GM15510 (cell line): ENCODE measurements at regions not wholly inside any gene's neighbourhood (a gene's known extent, or its start where the extent isn't known, plus 50 kb on each side); places are given as distances from the start of the nearest gene placed in this dataset.

Experiments
- POLR2A ChIP-seq: IDR thresholded peaks from 3 replicates; pipeline ENCODE4 v1.6.1; 2011; ENCODE audit warnings: borderline replicate concordance; ENCODE audit not compliant: insufficient read length; ENCODE audit errors: extremely low read depth

GRCh38 chr6:87922196-87922946, 125.3 kb upstream of the SPACA1 start:
- no peak for TF ChIP-seq POLR2A

DNA sequence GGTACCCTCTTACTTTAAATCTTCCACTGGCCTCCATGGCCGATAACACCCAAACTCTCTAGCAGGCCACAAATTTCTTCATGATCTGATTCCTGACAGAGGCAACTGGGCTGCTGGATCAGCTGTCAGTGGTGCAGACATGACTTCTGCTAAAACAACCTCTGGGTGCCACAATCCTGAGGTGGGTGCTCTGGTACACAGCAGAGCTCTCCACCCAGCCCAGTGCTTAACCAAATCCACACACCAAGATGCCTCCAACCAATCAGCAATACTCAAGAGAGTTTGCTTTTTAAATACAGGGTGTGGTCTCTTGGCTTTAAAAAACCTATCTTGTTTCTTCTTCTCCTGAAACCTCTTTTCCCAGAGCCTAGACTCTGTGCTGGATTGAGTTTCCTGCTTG, 126.6 kb upstream of the SPACA1 start:
- no peak for TF ChIP-seq POLR2A

- TF ChIP-seq POLR2A: no peak
These were observed 127.4 kb upstream of the SPACA1 start for GRCh38 chr6:87920245-87920644.

GRCh38 chr6:87919416-87919815, 128.2 kb upstream of the SPACA1 start:
- TF ChIP-seq POLR2A: no peak

DNA sequence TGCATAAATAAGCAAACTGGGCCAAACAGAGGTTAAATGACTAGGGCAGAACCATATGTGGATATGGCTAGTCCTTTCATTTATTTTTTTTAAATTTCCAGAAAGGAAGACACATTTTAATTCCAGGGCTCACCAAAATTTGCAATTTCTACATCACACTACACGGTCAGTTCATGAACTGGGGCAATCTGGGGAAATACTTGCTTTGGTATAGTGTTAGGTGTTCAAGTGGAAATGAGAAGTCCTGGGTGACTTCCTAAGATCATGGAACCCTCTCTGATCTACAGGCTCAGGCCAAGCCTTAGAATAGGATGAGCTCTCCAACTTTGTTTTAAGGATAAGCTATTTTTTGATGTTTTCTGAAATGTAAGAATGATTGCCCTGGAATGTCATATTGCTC, 128.6 kb upstream of the SPACA1 start:
- TF ChIP-seq POLR2A: no peak

GRCh38 chr6:87918461-87918941, 129.1 kb upstream of the SPACA1 start:
- TF ChIP-seq POLR2A: no peak

DNA sequence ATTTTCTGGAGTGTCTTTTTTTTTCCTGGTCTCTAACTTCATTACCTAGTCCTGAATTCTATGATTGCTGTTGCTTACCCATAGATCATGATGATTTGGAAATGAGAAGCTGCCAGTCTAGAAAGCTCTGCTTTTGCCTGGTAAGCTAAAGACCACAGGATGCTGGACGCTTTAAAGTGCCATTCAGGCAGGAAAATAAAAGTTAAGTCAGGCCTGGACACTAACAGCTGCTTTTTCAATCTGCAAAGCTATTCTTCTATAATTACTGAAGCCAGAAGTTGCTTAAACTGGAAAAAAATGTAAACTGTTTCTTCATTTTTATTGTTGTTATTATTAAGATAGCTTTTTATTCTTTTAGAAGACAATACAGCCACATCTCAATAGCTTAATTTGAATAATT, 129.8 kb upstream of the SPACA1 start:
- no peak for TF ChIP-seq POLR2A

DNA sequence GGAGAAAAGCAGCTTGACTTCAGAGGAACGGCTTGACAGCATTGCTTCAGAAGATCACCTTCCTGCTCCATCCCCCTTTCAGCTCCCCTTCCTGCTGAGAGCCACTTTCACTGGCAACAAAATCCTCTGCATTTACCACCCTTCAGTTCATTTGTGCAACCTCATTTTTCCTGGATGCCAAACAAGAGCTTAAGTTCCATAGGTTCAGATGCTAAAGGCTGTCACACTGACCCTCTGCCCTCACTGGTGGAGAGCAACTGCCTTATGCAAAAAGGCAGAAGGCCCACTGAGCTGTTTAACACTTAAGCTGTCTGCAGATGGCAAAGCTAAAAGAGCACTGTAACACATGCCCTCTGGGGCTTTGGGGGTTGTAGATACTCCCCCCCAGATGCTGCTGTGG, 131.2 kb upstream of the SPACA1 start:
- TF ChIP-seq POLR2A: no peak

GRCh38 chr6:87914637-87915395, 132.8 kb upstream of the SPACA1 start:
- no peak for TF ChIP-seq POLR2A

- TF ChIP-seq POLR2A: no peak
These were observed 133.7 kb upstream of the SPACA1 start for GRCh38 chr6:87913974-87914373.

DNA sequence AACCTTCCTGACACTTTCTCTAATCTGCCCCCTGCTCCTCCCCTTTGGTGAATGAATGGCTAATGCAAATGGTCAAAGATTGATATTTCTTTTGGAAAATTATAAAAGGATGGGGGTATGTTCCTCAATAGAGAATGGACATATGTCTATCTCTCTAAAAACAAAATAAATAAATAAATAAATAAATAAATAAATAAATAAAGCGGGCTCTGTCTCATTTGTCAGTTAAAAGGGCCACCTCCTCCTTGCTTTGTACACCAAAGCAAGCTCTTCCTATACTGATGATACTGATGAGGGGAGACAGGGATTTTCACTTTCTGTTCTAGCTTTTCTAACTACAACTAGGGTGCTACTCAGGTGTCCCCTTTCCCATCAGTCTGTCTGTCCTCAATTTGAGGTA, 135.5 kb upstream of the SPACA1 start:
- no peak for TF ChIP-seq POLR2A

DNA sequence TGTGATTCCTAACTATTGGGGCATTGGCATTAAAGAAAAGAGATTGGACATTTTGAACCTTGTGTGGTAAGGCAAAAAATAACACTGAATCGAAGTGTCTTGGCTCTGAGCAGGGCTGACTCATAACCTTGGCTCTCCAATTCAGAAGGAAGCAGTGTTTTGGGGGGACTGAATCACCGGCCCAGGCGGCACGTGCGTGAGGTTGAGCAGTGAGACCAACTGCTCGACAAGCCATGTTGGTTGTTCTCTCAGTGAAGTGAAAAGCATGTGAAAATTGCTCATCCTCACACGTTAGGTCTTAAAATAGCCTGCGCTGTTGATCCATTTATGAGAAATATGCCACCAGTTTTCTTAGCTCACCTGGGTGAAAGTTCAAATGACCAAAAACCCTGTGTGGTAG, 137.8 kb upstream of the SPACA1 start:
- no peak for TF ChIP-seq POLR2A

DNA sequence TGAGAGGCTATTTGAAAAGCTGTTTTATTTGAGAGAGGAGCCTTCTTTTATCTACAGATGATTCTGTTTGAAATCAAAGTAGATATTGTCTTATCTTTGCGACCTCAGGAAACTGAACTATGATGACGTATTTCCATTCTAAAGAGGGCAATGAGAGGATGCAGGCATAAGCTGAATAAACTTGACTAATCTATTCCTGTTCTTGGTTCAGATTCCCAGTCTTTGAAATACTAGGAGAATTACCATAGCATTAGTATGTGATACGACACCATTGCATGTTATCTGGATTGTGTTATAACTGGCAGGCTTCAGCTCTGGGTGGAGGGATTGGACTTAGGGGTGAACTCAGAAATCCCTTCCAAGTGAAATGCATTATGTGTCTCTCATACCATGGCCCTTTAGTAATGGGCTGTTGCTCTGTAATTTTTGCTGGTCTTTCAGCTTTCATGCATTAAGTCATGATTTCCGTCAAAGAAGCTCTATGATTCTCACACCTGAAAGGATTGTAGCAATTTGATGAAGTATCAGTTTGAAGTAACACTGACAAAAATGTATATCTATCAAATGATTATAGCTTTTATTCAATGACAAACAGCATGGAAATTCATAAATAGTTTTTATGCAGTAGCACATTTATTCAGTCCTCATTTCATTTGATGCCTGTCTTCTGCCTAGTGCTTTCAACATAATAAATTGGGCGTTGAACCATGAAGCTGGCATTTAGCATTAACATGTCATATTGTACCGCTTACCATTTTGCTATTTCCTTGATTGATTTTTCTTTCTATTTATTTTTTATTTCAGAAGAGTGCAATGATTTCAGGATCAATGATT, 138.4 kb upstream of the SPACA1 start:
- TF ChIP-seq POLR2A: no peak

DNA sequence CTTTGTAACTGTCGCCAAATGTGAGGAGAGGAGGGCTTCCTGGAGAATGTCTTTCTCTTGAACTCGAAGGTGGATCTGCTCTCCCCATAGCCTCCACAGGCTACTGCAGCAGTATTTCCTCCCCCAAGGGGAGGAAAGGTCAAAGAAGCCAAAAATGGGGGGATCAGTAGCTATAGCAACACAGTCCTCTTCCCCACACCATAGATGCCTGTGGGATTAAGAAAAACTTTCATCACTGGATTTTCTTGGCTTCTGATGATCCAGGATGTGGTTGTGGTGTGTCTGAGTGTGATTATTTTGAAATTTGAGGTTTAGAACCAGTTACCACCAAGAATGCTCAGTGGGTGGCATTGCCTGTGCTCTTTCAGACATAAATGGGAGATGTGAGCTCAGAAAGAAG, 140.1 kb upstream of the SPACA1 start:
- TF ChIP-seq POLR2A: no peak

DNA sequence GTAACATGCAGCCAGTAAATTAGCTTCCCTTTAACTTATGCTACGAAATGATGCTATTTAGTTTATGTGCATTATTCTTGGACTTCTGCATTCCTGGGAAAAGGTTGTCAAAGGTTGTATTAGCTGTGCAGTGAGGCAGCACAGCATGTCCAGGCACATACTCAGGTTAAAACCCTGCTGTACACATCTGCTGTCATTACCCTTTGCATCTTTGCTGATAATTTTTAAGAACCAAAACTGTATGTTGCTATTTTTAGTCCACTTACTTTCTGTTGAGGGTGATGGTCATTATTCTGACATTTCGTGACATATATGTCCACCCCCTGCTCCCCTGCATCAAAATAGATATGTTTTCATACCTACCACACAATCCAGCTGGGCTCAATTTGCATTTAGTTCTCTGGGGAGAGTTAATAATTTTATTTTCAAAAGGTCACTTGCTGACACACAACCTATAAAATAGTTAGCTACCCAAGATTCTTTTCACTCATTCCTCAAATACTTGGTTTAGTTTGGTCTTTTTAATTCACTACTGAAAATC, 142.5 kb upstream of the SPACA1 start:
- TF ChIP-seq POLR2A: no peak

DNA sequence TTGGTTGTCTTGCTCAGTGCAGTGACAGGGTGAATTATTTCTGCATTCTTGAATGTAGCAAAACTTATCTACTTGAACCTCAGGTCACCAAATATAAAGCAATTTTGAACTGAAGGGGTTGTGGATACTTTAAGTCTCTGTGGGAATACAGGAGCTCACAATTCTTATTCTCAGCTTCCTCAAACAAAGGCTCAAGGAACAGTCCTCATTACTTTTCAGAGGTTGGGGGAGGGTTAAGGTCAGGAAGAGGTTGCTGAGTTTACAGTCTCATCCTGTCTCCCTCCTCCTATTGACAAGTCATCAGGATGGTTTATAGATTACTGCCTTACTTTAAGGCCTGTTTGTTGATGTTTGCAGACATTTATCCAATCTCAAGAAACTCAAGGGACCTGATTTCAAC, 143.6 kb upstream of the SPACA1 start:
- no peak for TF ChIP-seq POLR2A

DNA sequence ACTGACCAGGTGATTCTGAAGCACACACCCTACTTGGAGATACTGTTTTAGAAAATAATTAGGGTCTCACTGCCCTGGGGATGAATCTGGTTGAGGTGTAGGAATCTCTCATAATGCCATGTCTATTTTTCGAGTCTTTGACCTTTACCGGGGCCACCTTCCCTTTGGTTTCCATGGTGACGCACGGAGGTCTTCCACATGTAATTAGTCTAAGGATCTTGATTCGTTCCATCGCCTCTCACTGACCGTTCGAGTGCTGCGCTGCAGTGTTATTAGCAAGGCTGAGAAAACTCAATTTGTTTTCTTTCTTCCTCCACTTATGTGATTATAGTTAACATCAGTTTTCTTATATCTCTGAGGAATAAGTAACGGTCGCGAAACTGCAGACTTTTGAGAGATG, 144.3 kb upstream of the SPACA1 start:
- TF ChIP-seq POLR2A: no peak
